Activated naive CD8-positive, alpha-beta T cell treated with anti-CD3 and anti-CD28 coated beads, Interleukin-2, amount 50 U/mL, for 16 hours (primary cell): ENCODE measurements at regions not wholly inside any gene's neighbourhood (a gene's known extent, or its start where the extent isn't known, plus 50 kb on each side); places are given as distances from the start of the nearest gene placed in this dataset.
"Not testable (repeated sequence)": the region's sequence is repeated elsewhere in the genome, so short reads cannot be mapped to it uniquely, and the experiment has no call there.

Source experiments
- DNase-seq: peaks from one replicate; pipeline ENCODE4 v3.0.0-alpha.2; 2020; ENCODE audit warnings: low read depth, low spot score

GRCh38 chr1:55879346-55879745 is 664.2 kb upstream of the USP24 start:
- DNase-seq: no peak

GRCh38 chr1:55877437-55878232 is 662.5 kb upstream of the USP24 start:
- DNase-seq: no peak

GRCh38 chr1:55876276-55877060 is 661.3 kb upstream of the USP24 start:
- DNase-seq: no peak

GRCh38 chr1:55870106-55870505 is 654.9 kb upstream of the USP24 start:
- DNase-seq: no peak

- DNase-seq: no peak
Measured at GRCh38 chr1:55869065-55869464, 653.9 kb upstream of the USP24 start.

- DNase-seq: no peak
Measured at GRCh38 chr1:55868026-55868425, 652.9 kb upstream of the USP24 start.

GRCh38 chr1:55867304-55867843 is 652.2 kb upstream of the USP24 start:
- DNase-seq: no peak

GRCh38 chr1:55865778-55866177 is 650.6 kb upstream of the USP24 start:
- not testable (repeated sequence) for DNase-seq

GRCh38 chr1:55864251-55864650 is 649.1 kb upstream of the USP24 start:
- DNase-seq: no peak

- no peak for DNase-seq
Measured at GRCh38 chr1:55861676-55862340, 646.6 kb upstream of the USP24 start.

GRCh38 chr1:55860798-55861519 is 645.8 kb upstream of the USP24 start:
- DNase-seq: no peak

GRCh38 chr1:55860326-55860725 is 645.2 kb upstream of the USP24 start:
- DNase-seq: no peak

GRCh38 chr1:55854911-55855310 is 639.7 kb upstream of the USP24 start:
- no peak for DNase-seq

- DNase-seq: no peak
Measured at GRCh38 chr1:55848906-55849305, 633.7 kb upstream of the USP24 start.

GRCh38 chr1:55846051-55846450 is 630.9 kb upstream of the USP24 start:
- DNase-seq: no peak

- DNase-seq: no peak
Measured at GRCh38 chr1:55844322-55844721, 629.2 kb upstream of the USP24 start.

- DNase-seq: no peak
Measured at GRCh38 chr1:55839626-55840025, 624.5 kb upstream of the USP24 start.

- DNase-seq: no peak
Measured at GRCh38 chr1:55839221-55839620, 624.1 kb upstream of the USP24 start.

- no peak for DNase-seq
Measured at GRCh38 chr1:55836086-55836485, 620.9 kb upstream of the USP24 start.

- DNase-seq: no peak
Measured at GRCh38 chr1:55833529-55834091, 618.4 kb upstream of the USP24 start.

- no peak for DNase-seq
Measured at GRCh38 chr1:55831759-55832158, 616.6 kb upstream of the USP24 start.
